Liver (tissue), 8 donors: ENCODE measurements at regions not wholly inside any gene's neighbourhood (a gene's known extent, or its start where the extent isn't known, plus 50 kb on each side); places are given as distances from the start of the nearest gene placed in this dataset.

Source experiments
- DNase-seq: peaks from one replicate; pipeline ENCODE4 v3.0.0-alpha.2; 2017; ENCODE audit warnings: low spot score
- H3K27ac ChIP-seq, 2 donors: one replicate each; pipeline ENCODE4 v1.7.0; 2013; ENCODE audit warnings: inconsistent platforms in 2 of 2, low read length in 2 of 2, control low read depth in 1 of 2, low read depth in 1 of 2, mild to moderate bottlenecking in 1 of 2
- H3K27me3 ChIP-seq, 4 donors: one replicate each; pipeline versions ENCODE4 v1.6.1 to v1.7.0; 2013; ENCODE audit warnings: low read length in 3 of 4, inconsistent platforms in 1 of 4, mild to moderate bottlenecking in 1 of 4, moderate library complexity in 1 of 4; ENCODE audit not compliant: control insufficient read depth in 4 of 4, insufficient read depth in 4 of 4
- H3K36me3 ChIP-seq, 4 donors: one replicate each; pipeline versions ENCODE4 v1.6.1 to v1.7.0; 2013; ENCODE audit warnings: low read length in 3 of 4, mild to moderate bottlenecking in 3 of 4, low read depth in 1 of 4, moderate library complexity in 1 of 4; ENCODE audit not compliant: control insufficient read depth in 4 of 4, insufficient read depth in 3 of 4
- H3K4me1 ChIP-seq, 4 donors: one replicate each; pipeline versions ENCODE4 v1.6.1 to v1.7.0; 2013; ENCODE audit warnings: low read length in 3 of 4, mild to moderate bottlenecking in 3 of 4, moderate library complexity in 1 of 4; ENCODE audit not compliant: control insufficient read depth in 4 of 4, insufficient read depth in 4 of 4
- H3K4me3 ChIP-seq, 3 donors: one replicate each; pipeline versions ENCODE4 v1.6.1 to v1.7.0; 2013; ENCODE audit warnings: low read length in 3 of 3, control low read depth in 1 of 3, low read depth in 1 of 3, mild to moderate bottlenecking in 1 of 3
- H3K9ac ChIP-seq, 2 donors: one replicate each; pipeline ENCODE4 v1.7.0; 2013; ENCODE audit warnings: low read length in 2 of 2, mild to moderate bottlenecking in 2 of 2, moderate library complexity in 2 of 2, control low read depth in 1 of 2, low read depth in 1 of 2
- H3K9me3 ChIP-seq, 4 donors: one replicate each; pipeline versions ENCODE4 v1.6.1 to v1.7.0; 2013; ENCODE audit warnings: low read length in 3 of 4; ENCODE audit not compliant: control insufficient read depth in 4 of 4
- CTCF ChIP-seq: fragments of 150-350 bp; IDR thresholded peaks from 2 replicates; pipeline ENCODE4 v1.5.1; 2017; ENCODE audit warnings: improper control_type of control experiment, low read depth, low read length; ENCODE audit not compliant: missing input control
- EGR1 ChIP-seq, 2 donors: IDR thresholded peaks; 2 replicates each; pipeline ENCODE4 v1.6.1; 2016 to 2018; ENCODE audit warnings: antibody characterized with exemption in 2 of 2, low read depth in 2 of 2
- FOXA1 ChIP-seq: IDR thresholded peaks from 2 replicates; pipeline ENCODE4 v1.6.1; 2016; ENCODE audit warnings: antibody characterized with exemption
- FOXA2 ChIP-seq: IDR thresholded peaks from 2 replicates; pipeline ENCODE4 v1.6.1; 2016; ENCODE audit warnings: antibody characterized with exemption
- GABPA ChIP-seq, 2 donors: IDR thresholded peaks in 1 of 2; conservative IDR thresholded peaks in 1 of 2; 2 replicates each; pipeline ENCODE4 v1.6.1; 2016; ENCODE audit warnings: antibody characterized with exemption in 2 of 2, mild to moderate bottlenecking in 1 of 2, moderate library complexity in 1 of 2
- HNF4G ChIP-seq: IDR thresholded peaks from 2 replicates; pipeline ENCODE4 v1.6.1; 2016; ENCODE audit warnings: antibody characterized with exemption
- JUND ChIP-seq, 2 donors: IDR thresholded peaks; 2 replicates each; pipeline ENCODE4 v1.6.1; 2016; ENCODE audit warnings: antibody characterized with exemption in 2 of 2
- NR2F2 ChIP-seq: IDR thresholded peaks from 2 replicates; pipeline ENCODE4 v1.6.1; 2016; ENCODE audit warnings: antibody characterized with exemption
- RAD21 ChIP-seq, 2 donors: IDR thresholded peaks; 2 replicates each; pipeline ENCODE4 v1.6.1; 2016; ENCODE audit warnings: antibody characterized with exemption in 2 of 2, mild to moderate bottlenecking in 2 of 2
- RXRA ChIP-seq, 2 donors: IDR thresholded peaks; 2 replicates each; pipeline ENCODE4 v1.6.1; 2017 to 2018; ENCODE audit warnings: antibody characterized with exemption in 2 of 2, mild to moderate bottlenecking in 1 of 2
- SP1 ChIP-seq: IDR thresholded peaks from 2 replicates; pipeline ENCODE4 v1.6.1; 2018; ENCODE audit warnings: antibody characterized with exemption, mild to moderate bottlenecking
- TAF1 ChIP-seq: conservative IDR thresholded peaks from 2 replicates; pipeline ENCODE4 v1.6.1; 2016; ENCODE audit warnings: antibody characterized with exemption, mild to moderate bottlenecking
- WGBS: extraction: QIAGEN DNeasy Blood & Tissue Kit; methylation state at CpG from one replicate; pipeline ENCODE4 v1.1.7; 2013; 5-methylcytosine and 5-hydroxymethylcytosine counted together
- TF ChIP-seq, protein P1 (sequence below): IDR thresholded peaks from 2 replicates; pipeline ENCODE4 v1.6.1; 2016; ENCODE audit warnings: antibody characterized with exemption
- TF ChIP-seq, protein P2 (sequence below): IDR thresholded peaks from 2 replicates; pipeline ENCODE4 v1.6.1; 2016; ENCODE audit warnings: antibody characterized with exemption
- TF ChIP-seq, protein P3 (sequence below): IDR thresholded peaks from 2 replicates; pipeline ENCODE4 v1.6.1; 2016; ENCODE audit warnings: antibody characterized with exemption
- donor health status: healthy.
- donor health status: healthy.
- donor health status: healthy.
- donor health status: healthy.
- donor health status: healthy.

- TF ChIP-seq CTCF (no peak), HNF4G (no peak), FOXA2 (no peak), NR2F2 (no peak), GABPA (IDR thresholded peaks at IDR 0.05 in 1 of 2, conservative IDR thresholded peaks at IDR 0.05 in 1 of 2) (no peak)
- TF ChIP-seq, protein P1, sequence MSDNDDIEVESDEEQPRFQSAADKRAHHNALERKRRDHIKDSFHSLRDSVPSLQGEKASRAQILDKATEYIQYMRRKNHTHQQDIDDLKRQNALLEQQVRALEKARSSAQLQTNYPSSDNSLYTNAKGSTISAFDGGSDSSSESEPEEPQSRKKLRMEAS: no peak
- TF ChIP-seq, protein P2, sequence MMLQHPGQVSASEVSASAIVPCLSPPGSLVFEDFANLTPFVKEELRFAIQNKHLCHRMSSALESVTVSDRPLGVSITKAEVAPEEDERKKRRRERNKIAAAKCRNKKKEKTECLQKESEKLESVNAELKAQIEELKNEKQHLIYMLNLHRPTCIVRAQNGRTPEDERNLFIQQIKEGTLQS: no peak
These were observed 89.6 kb downstream of the FAM43A start (continued) for GRCh38 chr3:194775266-194775665.

DNA sequence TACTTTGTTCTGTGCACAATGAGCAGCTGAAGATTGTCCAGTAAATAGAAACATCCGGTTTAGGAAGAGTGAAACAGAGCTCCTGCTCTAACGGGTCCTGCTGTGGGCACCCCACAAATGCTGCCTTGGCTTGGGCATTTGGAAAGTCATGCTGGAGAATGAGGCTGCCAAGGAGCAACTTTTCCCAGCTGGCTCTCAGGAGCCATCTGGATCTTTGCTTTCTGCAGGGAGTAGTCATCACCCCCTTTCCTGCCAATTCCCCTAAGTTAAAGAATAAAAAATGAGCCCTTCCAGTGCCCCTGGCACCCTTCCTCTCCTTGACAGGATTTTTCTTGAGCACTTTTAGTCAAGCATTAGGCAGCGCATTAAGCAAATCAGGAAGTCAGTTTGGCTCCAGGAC, 90.0 kb downstream of the FAM43A start:
- H3K36me3 ChIP-seq: no peaks in the 10 kb centered on the region
- no peaks in the 10 kb centered on the region for H3K9me3 ChIP-seq
- TF ChIP-seq RAD21 (IDR thresholded peaks at IDR 0.05): no peak
- no peak for TF ChIP-seq EGR1 (IDR thresholded peaks at IDR 0.05; ENCODE audit: low read depth in 2 of 2)
- TF ChIP-seq CTCF: no peak
- no peak for TF ChIP-seq FOXA1
- no peak for TF ChIP-seq RXRA (IDR thresholded peaks at IDR 0.05)
- TF ChIP-seq, protein P3, sequence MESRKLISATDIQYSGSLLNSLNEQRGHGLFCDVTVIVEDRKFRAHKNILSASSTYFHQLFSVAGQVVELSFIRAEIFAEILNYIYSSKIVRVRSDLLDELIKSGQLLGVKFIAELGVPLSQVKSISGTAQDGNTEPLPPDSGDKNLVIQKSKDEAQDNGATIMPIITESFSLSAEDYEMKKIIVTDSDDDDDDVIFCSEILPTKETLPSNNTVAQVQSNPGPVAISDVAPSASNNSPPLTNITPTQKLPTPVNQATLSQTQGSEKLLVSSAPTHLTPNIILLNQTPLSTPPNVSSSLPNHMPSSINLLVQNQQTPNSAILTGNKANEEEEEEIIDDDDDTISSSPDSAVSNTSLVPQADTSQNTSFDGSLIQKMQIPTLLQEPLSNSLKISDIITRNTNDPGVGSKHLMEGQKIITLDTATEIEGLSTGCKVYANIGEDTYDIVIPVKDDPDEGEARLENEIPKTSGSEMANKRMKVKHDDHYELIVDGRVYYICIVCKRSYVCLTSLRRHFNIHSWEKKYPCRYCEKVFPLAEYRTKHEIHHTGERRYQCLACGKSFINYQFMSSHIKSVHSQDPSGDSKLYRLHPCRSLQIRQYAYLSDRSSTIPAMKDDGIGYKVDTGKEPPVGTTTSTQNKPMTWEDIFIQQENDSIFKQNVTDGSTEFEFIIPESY: no peak
- TF ChIP-seq, protein P2: no peak
- no peak for TF ChIP-seq SP1
- TF ChIP-seq JUND (IDR thresholded peaks at IDR 0.05): no peak
- no peak for TF ChIP-seq TAF1
- H3K9ac ChIP-seq: no peak overlapping the region
- no peaks in the 10 kb centered on the region for H3K4me1 ChIP-seq
- no peak for DNase-seq
- WGBS: 84% methylated on average over 3 of the region's 3 CpGs
- peaks cover 0 to 5% (median 0%) of the 10 kb centered on the region in 4 donors for H3K27me3 ChIP-seq
- H3K4me3 ChIP-seq: no peak overlapping the region
- H3K27ac ChIP-seq: no peak overlapping the region

GRCh38 chr3:194777729-194778128, 92.0 kb downstream of the FAM43A start:
- no peaks in the 10 kb centered on the region for H3K36me3 ChIP-seq

More at GRCh38 chr3:194777729-194778128, 92.0 kb downstream of the FAM43A start:
- Histone ChIP-seq H3K4me1 (no peaks in the 10 kb centered on the region), H3K27me3 (no peaks in the 10 kb centered on the region), H3K9ac (no peak overlapping the region), H3K27ac (no peak overlapping the region), H3K9me3 (no peaks in the 10 kb centered on the region), H3K4me3 (no peak overlapping the region)
- no peak for DNase-seq
- TF ChIP-seq, protein P2: no peak
- no peak for TF ChIP-seq RAD21 (IDR thresholded peaks at IDR 0.05)
- no peak for TF ChIP-seq HNF4G
- TF ChIP-seq NR2F2: no peak
- TF ChIP-seq SP1: no peak
- TF ChIP-seq, protein P3: no peak
- WGBS: 77% methylated on average over 5 of the region's 5 CpGs
